ENCODE measurements at regions not wholly inside any gene's neighbourhood (a gene's known extent, or its start where the extent isn't known, plus 50 kb on each side); places are given as distances from the start of the nearest gene placed in this dataset.

DNA sequence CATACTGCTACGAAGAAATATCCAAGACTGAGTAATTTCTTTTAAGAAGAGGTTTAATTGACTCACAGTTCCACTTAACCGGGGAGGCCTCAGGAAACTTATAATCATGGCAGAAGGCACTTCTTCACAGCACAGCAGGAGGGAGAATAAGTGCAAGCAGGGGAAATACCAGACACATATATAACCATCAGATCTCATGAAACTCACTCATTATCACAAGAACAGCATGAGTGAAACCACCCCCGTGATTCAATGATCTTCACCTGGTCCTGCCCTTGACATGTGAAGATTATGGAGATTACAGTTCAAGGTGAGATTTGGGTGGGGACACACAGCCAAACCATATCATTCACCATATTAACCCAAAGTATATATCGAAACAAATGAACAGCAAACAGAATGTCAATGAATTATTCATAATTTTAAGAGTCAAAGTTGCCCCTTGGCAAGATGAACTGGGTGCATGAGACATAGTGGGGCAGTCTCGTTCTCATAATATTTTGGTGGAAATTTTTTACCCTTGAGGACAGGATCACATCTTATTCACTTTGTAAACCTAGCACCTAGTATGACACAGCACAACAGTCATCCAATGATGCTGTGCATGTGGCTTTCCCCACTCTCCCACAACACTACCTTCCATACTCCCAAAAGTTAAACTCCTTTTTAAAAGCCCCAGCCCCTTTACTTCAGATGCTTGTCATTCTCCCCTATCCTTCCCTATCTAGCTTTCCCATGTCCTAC lies 425.3 kb downstream of the ZEB2 start:
- H3K9me3 Mint-ChIP-seq = peaks cover 12% of the 10 kb centered on the region
- no peak overlapping the region for H3K27ac Mint-ChIP-seq (ENCODE audit: unreplicated experiment)
- no peak for DNase-seq (ENCODE audit: low read depth, low spot score)
- no peaks in the 10 kb centered on the region for H3K4me1 Mint-ChIP-seq
- no peak overlapping the region for H3K4me3 Mint-ChIP-seq
- TF ChIP-seq, protein P1, sequence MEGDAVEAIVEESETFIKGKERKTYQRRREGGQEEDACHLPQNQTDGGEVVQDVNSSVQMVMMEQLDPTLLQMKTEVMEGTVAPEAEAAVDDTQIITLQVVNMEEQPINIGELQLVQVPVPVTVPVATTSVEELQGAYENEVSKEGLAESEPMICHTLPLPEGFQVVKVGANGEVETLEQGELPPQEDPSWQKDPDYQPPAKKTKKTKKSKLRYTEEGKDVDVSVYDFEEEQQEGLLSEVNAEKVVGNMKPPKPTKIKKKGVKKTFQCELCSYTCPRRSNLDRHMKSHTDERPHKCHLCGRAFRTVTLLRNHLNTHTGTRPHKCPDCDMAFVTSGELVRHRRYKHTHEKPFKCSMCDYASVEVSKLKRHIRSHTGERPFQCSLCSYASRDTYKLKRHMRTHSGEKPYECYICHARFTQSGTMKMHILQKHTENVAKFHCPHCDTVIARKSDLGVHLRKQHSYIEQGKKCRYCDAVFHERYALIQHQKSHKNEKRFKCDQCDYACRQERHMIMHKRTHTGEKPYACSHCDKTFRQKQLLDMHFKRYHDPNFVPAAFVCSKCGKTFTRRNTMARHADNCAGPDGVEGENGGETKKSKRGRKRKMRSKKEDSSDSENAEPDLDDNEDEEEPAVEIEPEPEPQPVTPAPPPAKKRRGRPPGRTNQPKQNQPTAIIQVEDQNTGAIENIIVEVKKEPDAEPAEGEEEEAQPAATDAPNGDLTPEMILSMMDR (conservative IDR thresholded peaks at IDR 0.05) = no peak
- peaks cover under 1% of the 10 kb centered on the region for H3K36me3 Mint-ChIP-seq (ENCODE audit: low read depth)
- H3K27me3 Mint-ChIP-seq (ENCODE audit: low read depth) = no peaks in the 10 kb centered on the region

GRCh38 chr2:144091622-144092021 lies 428.3 kb downstream of the ZEB2 start:
- H3K9me3 Mint-ChIP-seq = peaks cover 12% of the 10 kb centered on the region
- no peaks in the 10 kb centered on the region for H3K4me1 Mint-ChIP-seq
- no peak overlapping the region for H3K4me3 Mint-ChIP-seq
- TF ChIP-seq, protein P1 (conservative IDR thresholded peaks at IDR 0.05) = no peak
- H3K27ac Mint-ChIP-seq (ENCODE audit: unreplicated experiment) = no peak overlapping the region
- no peaks in the 10 kb centered on the region for H3K27me3 Mint-ChIP-seq (ENCODE audit: low read depth)
- no peak for DNase-seq (ENCODE audit: low read depth, low spot score)
- H3K36me3 Mint-ChIP-seq (ENCODE audit: low read depth) = peaks cover 2% of the 10 kb centered on the region

- peaks cover 12% of the 10 kb centered on the region for H3K9me3 Mint-ChIP-seq
- DNase-seq (ENCODE audit: low read depth, low spot score) = no peak
- TF ChIP-seq, protein P1 (conservative IDR thresholded peaks at IDR 0.05) = no peak
- H3K4me1 Mint-ChIP-seq = no peaks in the 10 kb centered on the region
- H3K27me3 Mint-ChIP-seq (ENCODE audit: low read depth) = no peaks in the 10 kb centered on the region
- H3K27ac Mint-ChIP-seq (ENCODE audit: unreplicated experiment) = no peak overlapping the region
- H3K4me3 Mint-ChIP-seq = no peak overlapping the region
- H3K36me3 Mint-ChIP-seq (ENCODE audit: low read depth) = peaks cover 2% of the 10 kb centered on the region
Measured at GRCh38 chr2:144088863-144089262, 431.1 kb downstream of the ZEB2 start.

DNA sequence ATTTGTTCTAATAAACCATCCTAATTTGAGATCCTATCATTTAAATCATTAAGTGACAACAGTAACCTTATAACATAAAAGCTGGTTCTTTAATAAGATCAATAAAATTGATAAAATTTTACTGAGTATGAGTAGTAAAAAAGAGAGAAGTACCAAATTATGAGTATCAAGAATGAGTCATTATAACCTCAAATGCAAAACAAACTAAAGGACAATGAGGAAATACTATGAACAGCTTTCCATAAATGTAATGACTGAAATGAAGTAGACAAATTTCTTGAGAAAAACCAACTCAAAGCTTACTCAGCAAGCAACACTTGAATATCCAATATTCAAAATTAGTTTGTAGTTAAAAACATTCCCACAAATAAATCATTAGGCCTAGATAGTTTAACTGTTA lies 433.0 kb downstream of the ZEB2 start:
- Mint-ChIP-seq H3K27me3 (ENCODE audit: low read depth) (no peaks in the 10 kb centered on the region), H3K4me1 (no peaks in the 10 kb centered on the region), H3K36me3 (ENCODE audit: low read depth) (peaks cover 2% of the 10 kb centered on the region), H3K4me3 (no peak overlapping the region), H3K9me3 (peaks cover 9% of the 10 kb centered on the region), H3K27ac (ENCODE audit: unreplicated experiment) (no peak overlapping the region)
- DNase-seq (ENCODE audit: low read depth, low spot score) = no peak
- TF ChIP-seq, protein P1 (conservative IDR thresholded peaks at IDR 0.05) = no peak

DNA sequence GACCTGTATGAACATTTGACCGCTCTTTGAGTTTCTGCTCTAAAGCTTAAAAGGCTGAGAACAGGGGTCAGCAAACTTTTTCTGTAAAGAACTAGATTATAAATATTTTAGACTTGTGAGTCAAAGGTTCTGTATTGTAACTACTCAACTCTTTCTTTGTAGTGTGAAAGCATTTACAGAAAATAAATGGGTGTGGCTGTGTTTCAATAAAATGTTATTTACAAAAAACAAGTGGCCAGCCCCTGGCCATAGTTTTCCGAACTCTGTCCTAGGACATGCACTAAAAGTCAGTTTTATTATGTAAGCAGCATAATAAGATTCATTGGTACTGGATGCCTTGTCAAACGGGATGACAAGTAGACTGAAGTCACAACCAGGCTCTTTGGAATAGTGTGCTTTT lies 434.9 kb downstream of the ZEB2 start:
- DNase-seq (ENCODE audit: low read depth, low spot score) = no peak
- Mint-ChIP-seq H3K4me1 (peaks cover 2% of the 10 kb centered on the region), H3K36me3 (ENCODE audit: low read depth) (peaks cover 2% of the 10 kb centered on the region), H3K27ac (ENCODE audit: unreplicated experiment) (no peak overlapping the region), H3K9me3 (peaks cover 3% of the 10 kb centered on the region), H3K27me3 (ENCODE audit: low read depth) (no peaks in the 10 kb centered on the region), H3K4me3 (no peak overlapping the region)
- TF ChIP-seq, protein P1 (conservative IDR thresholded peaks at IDR 0.05) = no peak

Measured in neural crest cell (in vitro differentiated cells).